ENCODE measurements at regions not wholly inside any gene's neighbourhood (a gene's known extent, or its start where the extent isn't known, plus 50 kb on each side); places are given as distances from the start of the nearest gene placed in this dataset.

DNA sequence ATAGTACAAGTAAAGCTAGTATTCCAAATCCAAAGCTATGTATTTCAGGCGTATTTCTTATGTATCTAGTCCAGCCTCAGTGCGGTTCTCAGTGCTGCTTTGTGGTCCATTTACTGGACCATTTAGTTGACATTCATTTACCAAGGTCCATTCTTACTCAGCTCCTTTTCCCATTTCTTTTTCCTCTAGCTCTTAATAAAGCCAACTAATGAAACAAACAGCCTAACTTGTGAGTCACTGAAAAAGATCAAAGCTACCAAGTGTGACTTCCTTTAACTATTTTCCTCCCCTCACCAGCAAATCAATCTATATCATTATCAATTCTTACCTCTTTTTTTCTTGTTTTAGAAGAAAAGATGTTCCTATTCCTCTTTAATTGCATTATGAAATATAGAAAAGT is 64.0 kb downstream of the CYB561 start:
- DNase-seq (ENCODE audit: low spot score): no peak
